Keratinocyte (primary cell): ENCODE measurements at regions not wholly inside any gene's neighbourhood (a gene's known extent, or its start where the extent isn't known, plus 50 kb on each side); places are given as distances from the start of the nearest gene placed in this dataset.

Experiments used
- DNase-seq: peaks from one replicate; pipeline ENCODE4 v3.0.0-alpha.2; 2011; ENCODE audit warnings: low read depth, missing footprints, low spot score
- FAIRE-seq: peaks from 2 replicates; lab custom pipeline; 2011; peaks lifted over from hg19 to GRCh38; lab: Jason Lieb, UNC
- H2AFZ ChIP-seq: 2 replicates; pipeline ENCODE4 v1.6.0; 2012; ENCODE audit warnings: low read length, control low read depth, inconsistent platforms; ENCODE audit not compliant: control insufficient read depth
- H3K27ac ChIP-seq: 2 replicates; pipeline ENCODE4 v1.5.1; 2011; ENCODE audit warnings: low read length; ENCODE audit not compliant: control insufficient read depth, insufficient read depth
- H3K27me3 ChIP-seq: 3 replicates; pipeline ENCODE4 v1.6.0; 2011; ENCODE audit warnings: low read length; ENCODE audit not compliant: control insufficient read depth, insufficient read depth; ENCODE audit errors: extremely low read depth
- H3K36me3 ChIP-seq, 2 experiments: 2 replicates in 1 of 2; 3 replicates in 1 of 2; pipeline ENCODE4 v1.5.1; 2011; ENCODE audit warnings: low read length in 2 of 2, mild to moderate bottlenecking in 1 of 2; ENCODE audit not compliant: control insufficient read depth in 2 of 2, insufficient read depth in 2 of 2; ENCODE audit errors: extremely low read depth in 1 of 2
- H3K4me1 ChIP-seq: 3 replicates; pipeline ENCODE4 v1.5.1; 2011; ENCODE audit warnings: low read length; ENCODE audit not compliant: control insufficient read depth, insufficient read depth; ENCODE audit errors: extremely low read depth
- H3K4me2 ChIP-seq: 3 replicates; pipeline ENCODE4 v1.6.0; 2011; ENCODE audit warnings: low read depth, low read length; ENCODE audit not compliant: control insufficient read depth, insufficient read depth; ENCODE audit errors: extremely low read depth
- H3K4me3 ChIP-seq, 3 experiments: fragments of 200-600 bp in 1 of 3; sonication (generic) in 1 of 3; 2 replicates in 2 of 3; 3 replicates in 1 of 3; pipeline ENCODE4 v1.5.1; 2011 to 2016; ENCODE audit warnings: low read length in 3 of 3, mild to moderate bottlenecking in 3 of 3, control low read depth in 2 of 3, inconsistent platforms in 1 of 3, low read depth in 1 of 3, mixed read lengths in 1 of 3, mixed run types in 1 of 3, moderate library complexity in 1 of 3; ENCODE audit not compliant: control insufficient read depth in 2 of 3, insufficient read depth in 2 of 3; ENCODE audit errors: extremely low read depth in 1 of 3
- H3K79me2 ChIP-seq: 2 replicates; pipeline ENCODE4 v1.6.0; 2012; ENCODE audit warnings: low read length; ENCODE audit not compliant: control insufficient read depth, insufficient read depth
- H3K9ac ChIP-seq: 3 replicates; pipeline ENCODE4 v1.6.0; 2011; ENCODE audit warnings: low read length; ENCODE audit not compliant: control insufficient read depth, insufficient read depth; ENCODE audit errors: extremely low read depth
- H3K9me1 ChIP-seq: 3 replicates; pipeline ENCODE4 v1.6.0; 2011; ENCODE audit warnings: low read length; ENCODE audit not compliant: control insufficient read depth, insufficient read depth; ENCODE audit errors: extremely low read depth
- H3K9me3 ChIP-seq: 2 replicates; pipeline ENCODE4 v1.5.1; 2012; ENCODE audit warnings: low read depth, low read length; ENCODE audit not compliant: control insufficient read depth
- H4K20me1 ChIP-seq: 3 replicates; pipeline ENCODE4 v1.6.0; 2011; ENCODE audit warnings: low read length; ENCODE audit not compliant: control insufficient read depth, insufficient read depth; ENCODE audit errors: extremely low read depth
- CTCF ChIP-seq, 3 experiments: IDR thresholded peaks in 1 of 3; conservative IDR thresholded peaks in 1 of 3; optimal IDR thresholded peaks in 1 of 3; 2 replicates in 2 of 3; 3 replicates in 1 of 3; pipeline versions ENCODE3 to v1.5.1; 2011; ENCODE audit warnings: low read length in 3 of 3, mild to moderate bottlenecking in 3 of 3, moderate library complexity in 2 of 3, control low read depth in 1 of 3, inconsistent platforms in 1 of 3; ENCODE audit not compliant: insufficient read depth in 2 of 3; ENCODE audit errors: extremely low read depth in 1 of 3
- EZH2 ChIP-seq: IDR thresholded peaks from one replicate; pipeline ENCODE4 v1.6.1; 2012; ENCODE audit warnings: inconsistent platforms, mild to moderate bottlenecking, low read length, moderate library complexity
- dilution Hi-C: fragments of 300-500 bp; cut with MboI; formaldehyde crosslinking; loops from one replicate; pipeline ENCODE4 v1.7.0; 2020; ENCODE audit warnings: low sequenced_read_pairs; ENCODE audit not compliant: extremely low pct_ligation_motif_present

- DNase-seq (no peak), FAIRE-seq (no peak)
- H3K27ac ChIP-seq = no peak overlapping the region
- no peaks in the 10 kb centered on the region for H3K4me1 ChIP-seq
- H3K9me1 ChIP-seq = no peaks in the 10 kb centered on the region
- no peak overlapping the region for H3K4me3 ChIP-seq
- H4K20me1 ChIP-seq = no peaks in the 10 kb centered on the region
- no peaks in the 10 kb centered on the region for H3K9me3 ChIP-seq
- no peaks in the 10 kb centered on the region for H3K36me3 ChIP-seq
- dilution Hi-C loops = no loop called here
- no peak overlapping the region for H3K4me2 ChIP-seq
- no peak overlapping the region for H2AFZ ChIP-seq
- H3K9ac ChIP-seq = no peak overlapping the region
- no peaks in the 10 kb centered on the region for H3K79me2 ChIP-seq
- no peaks in the 10 kb centered on the region for H3K27me3 ChIP-seq
- TF ChIP-seq EZH2 (no peak), CTCF (optimal IDR thresholded peaks at IDR 0.05 in 1 of 3, IDR thresholded peaks at IDR 0.05 in 1 of 3, conservative IDR thresholded peaks at IDR 0.05 in 1 of 3; ENCODE audit: extremely low read depth in 1 of 3, insufficient read depth in 2 of 3, low read length in 3 of 3) (no peak)
Observed at GRCh38 chr12:71219224-71219623, 61.4 kb upstream of the TSPAN8 start.

- H3K27ac ChIP-seq = no peak overlapping the region
- no peak overlapping the region for H3K4me3 ChIP-seq
- no peaks in the 10 kb centered on the region for H3K27me3 ChIP-seq
- no peaks in the 10 kb centered on the region for H3K36me3 ChIP-seq
- DNase-seq (no peak), FAIRE-seq (no peak)
- H3K4me1 ChIP-seq = no peaks in the 10 kb centered on the region
- dilution Hi-C loops = no loop called here
- TF ChIP-seq EZH2 (no peak), CTCF (optimal IDR thresholded peaks at IDR 0.05 in 1 of 3, IDR thresholded peaks at IDR 0.05 in 1 of 3, conservative IDR thresholded peaks at IDR 0.05 in 1 of 3; ENCODE audit: extremely low read depth in 1 of 3, insufficient read depth in 2 of 3, low read length in 3 of 3) (no peak)
- H4K20me1 ChIP-seq = no peaks in the 10 kb centered on the region
- H3K9me1 ChIP-seq = no peaks in the 10 kb centered on the region
- no peak overlapping the region for H3K4me2 ChIP-seq
- no peak overlapping the region for H2AFZ ChIP-seq
- no peak overlapping the region for H3K9ac ChIP-seq
- no peaks in the 10 kb centered on the region for H3K9me3 ChIP-seq
- H3K79me2 ChIP-seq = no peaks in the 10 kb centered on the region
Observed at GRCh38 chr12:71218616-71219015, 60.8 kb upstream of the TSPAN8 start.
